ENCODE measurements at regions not wholly inside any gene's neighbourhood (a gene's known extent, or its start where the extent isn't known, plus 50 kb on each side); places are given as distances from the start of the nearest gene placed in this dataset.
"Not testable (repeated sequence)": the region's sequence is repeated elsewhere in the genome, so short reads cannot be mapped to it uniquely, and the experiment has no call there.

GRCh38 chr6:167477688-167478087 lies 152.8 kb downstream of the TTLL2 start:
- no peak overlapping the region for H3K4me3 ChIP-seq (ENCODE audit: low read depth, low read length)
- no peak for DNase-seq (ENCODE audit: low read depth)
- TF ChIP-seq POLR2A (IDR thresholded peaks at IDR 0.05; ENCODE audit: extremely low read depth, insufficient read length) (no peak), MYC (IDR thresholded peaks at IDR 0.05; ENCODE audit: low read depth, low read length) (no peak), CTCF (IDR thresholded peaks at IDR 0.05; ENCODE audit: low read depth, low read length) (no peak)
- TF ChIP-seq, protein P1, sequence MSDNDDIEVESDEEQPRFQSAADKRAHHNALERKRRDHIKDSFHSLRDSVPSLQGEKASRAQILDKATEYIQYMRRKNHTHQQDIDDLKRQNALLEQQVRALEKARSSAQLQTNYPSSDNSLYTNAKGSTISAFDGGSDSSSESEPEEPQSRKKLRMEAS (IDR thresholded peaks at IDR 0.05; ENCODE audit: low read depth, low read length): no peak

- no peak overlapping the region for H3K4me3 ChIP-seq (ENCODE audit: low read depth, low read length)
- TF ChIP-seq, protein P1 (IDR thresholded peaks at IDR 0.05; ENCODE audit: low read depth, low read length): no peak
- TF ChIP-seq MYC (IDR thresholded peaks at IDR 0.05; ENCODE audit: low read depth, low read length): no peak
- TF ChIP-seq POLR2A (IDR thresholded peaks at IDR 0.05; ENCODE audit: extremely low read depth, insufficient read length): no peak
- no peak for TF ChIP-seq CTCF (IDR thresholded peaks at IDR 0.05; ENCODE audit: low read depth, low read length)
- DNase-seq (ENCODE audit: low read depth): no peak
Observed at GRCh38 chr6:167479301-167479700, 154.4 kb downstream of the TTLL2 start.

- H3K4me3 ChIP-seq (ENCODE audit: low read depth, low read length): no peak overlapping the region
- DNase-seq (ENCODE audit: low read depth): peak; percentile 11
- TF ChIP-seq CTCF (IDR thresholded peaks at IDR 0.05; ENCODE audit: low read depth, low read length) (no peak), MYC (IDR thresholded peaks at IDR 0.05; ENCODE audit: low read depth, low read length) (no peak), POLR2A (IDR thresholded peaks at IDR 0.05; ENCODE audit: extremely low read depth, insufficient read length) (no peak)
- TF ChIP-seq, protein P1 (IDR thresholded peaks at IDR 0.05; ENCODE audit: low read depth, low read length): no peak
Observed at GRCh38 chr6:167479901-167480648, 155.2 kb downstream of the TTLL2 start.

GRCh38 chr6:167481307-167481926 lies 156.5 kb downstream of the TTLL2 start:
- H3K4me3 ChIP-seq (ENCODE audit: low read depth, low read length): no peak overlapping the region
- DNase-seq (ENCODE audit: low read depth): no peak
- TF ChIP-seq CTCF (IDR thresholded peaks at IDR 0.05; ENCODE audit: low read depth, low read length) (no peak), POLR2A (IDR thresholded peaks at IDR 0.05; ENCODE audit: extremely low read depth, insufficient read length) (no peak), MYC (IDR thresholded peaks at IDR 0.05; ENCODE audit: low read depth, low read length) (no peak)
- TF ChIP-seq, protein P1 (IDR thresholded peaks at IDR 0.05; ENCODE audit: low read depth, low read length): no peak

DNA sequence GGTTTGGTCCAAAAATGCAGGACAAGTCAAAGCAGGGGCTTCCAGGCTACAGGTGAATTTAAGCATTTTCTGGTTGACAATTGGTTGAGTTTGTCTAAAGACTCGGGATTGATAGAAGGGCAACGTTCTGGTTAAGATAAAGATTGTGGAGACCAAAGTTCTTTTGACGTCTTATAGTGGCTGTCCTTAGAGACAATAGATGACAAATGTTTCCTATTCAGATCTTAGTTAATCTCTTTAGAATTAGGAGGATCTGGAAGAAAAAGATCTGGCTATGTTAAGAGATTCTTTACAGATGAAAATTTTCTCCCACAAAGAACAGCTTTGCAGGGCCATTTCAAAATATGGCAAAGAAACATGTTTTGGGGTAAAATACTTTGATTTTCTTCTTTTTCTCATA lies 157.9 kb downstream of the TTLL2 start:
- not testable (repeated sequence) for DNase-seq (ENCODE audit: low read depth); H3K4me3 ChIP-seq (ENCODE audit: low read depth, low read length)

DNA sequence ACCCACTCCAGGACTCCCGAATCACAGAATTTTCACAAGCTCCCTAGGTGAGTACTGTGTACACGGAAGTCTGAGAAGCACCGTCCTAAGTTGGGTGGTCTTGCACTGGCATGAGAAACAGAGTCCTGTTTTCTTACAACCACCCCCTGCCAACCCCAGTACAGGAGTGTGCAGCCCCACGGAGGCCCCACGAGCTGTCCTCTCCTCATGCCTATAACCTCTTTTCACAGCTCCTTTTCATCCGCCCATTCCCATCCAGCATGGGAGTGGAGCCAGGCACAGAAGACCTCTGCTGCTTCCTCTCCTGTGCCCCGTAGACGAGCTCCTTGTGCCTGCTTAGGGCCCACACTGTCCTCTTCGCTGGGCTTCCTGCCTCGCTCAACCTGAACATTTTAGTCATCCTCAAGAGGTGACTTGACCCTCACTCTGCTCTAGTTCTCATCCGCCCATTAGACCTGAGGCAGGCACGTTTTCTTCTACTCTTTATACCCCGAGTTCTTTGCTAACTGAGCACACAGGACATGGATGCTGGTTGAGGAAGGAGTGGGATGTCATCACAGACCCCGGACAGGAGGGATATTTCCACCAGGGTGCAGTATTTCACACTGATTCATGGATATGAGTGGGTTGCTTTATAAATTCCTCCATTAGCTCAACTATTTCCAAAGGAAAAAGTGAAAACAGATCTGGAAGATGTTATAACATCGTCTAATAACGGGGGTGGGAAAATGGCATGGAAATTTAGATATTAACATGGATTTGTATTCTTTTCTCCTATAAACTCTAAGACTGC lies 160.5 kb downstream of the TTLL2 start:
- no peak for DNase-seq (ENCODE audit: low read depth)
- TF ChIP-seq, protein P1 (IDR thresholded peaks at IDR 0.05; ENCODE audit: low read depth, low read length): no peak

More for the DNA sequence above, 160.5 kb downstream of the TTLL2 start:
- no peak overlapping the region for H3K4me3 ChIP-seq (ENCODE audit: low read depth, low read length)

All from NB4 (cell line).